ENCODE measurements at regions not wholly inside any gene's neighbourhood (a gene's known extent, or its start where the extent isn't known, plus 50 kb on each side); places are given as distances from the start of the nearest gene placed in this dataset.
A peak's percentile ranks its signal among the peaks of the same experiment; 100 is the strongest.

- Histone ChIP-seq H3K4me1 (ENCODE audit: control insufficient read depth, insufficient read depth, low read length) (no peaks in the 10 kb centered on the region), H3K9me3 (ENCODE audit: control insufficient read depth, insufficient read depth, low read depth, low read length) (no peaks in the 10 kb centered on the region), H3K27me3 (ENCODE audit: control insufficient read depth, insufficient read depth, low read length) (no peaks in the 10 kb centered on the region; the same call in 1 of the 2 replicates), H3K4me3 (ENCODE audit: low read depth in 2 of 2, low read length in 2 of 2) (no peak overlapping the region), H3K36me3 (ENCODE audit: control insufficient read depth, insufficient read depth, low read length) (no peaks in the 10 kb centered on the region), H3K27ac (ENCODE audit: low read length) (no peak overlapping the region)
- ATAC-seq (0 out of 2 replicates have a peak, but pooled peaks have one; percentile 16), DNase-seq (ENCODE audit: low read depth, low spot score) (no peak)
- CTCF ChIA-PET, result interaction anchor here (0.5 kb wide), 1 partner anchor 18 kb away, joined by 3 read pairs; no protein-coding TSS in a partner anchor
- TF ChIP-seq TCF7L2 (IDR thresholded peaks at IDR 0.05; ENCODE audit: low read depth, low read length) (no peak), SIN3A (IDR thresholded peaks at IDR 0.05; ENCODE audit: borderline replicate concordance, insufficient read depth, low read depth, low read length) (no peak)
- TF ChIP-seq, protein P1, sequence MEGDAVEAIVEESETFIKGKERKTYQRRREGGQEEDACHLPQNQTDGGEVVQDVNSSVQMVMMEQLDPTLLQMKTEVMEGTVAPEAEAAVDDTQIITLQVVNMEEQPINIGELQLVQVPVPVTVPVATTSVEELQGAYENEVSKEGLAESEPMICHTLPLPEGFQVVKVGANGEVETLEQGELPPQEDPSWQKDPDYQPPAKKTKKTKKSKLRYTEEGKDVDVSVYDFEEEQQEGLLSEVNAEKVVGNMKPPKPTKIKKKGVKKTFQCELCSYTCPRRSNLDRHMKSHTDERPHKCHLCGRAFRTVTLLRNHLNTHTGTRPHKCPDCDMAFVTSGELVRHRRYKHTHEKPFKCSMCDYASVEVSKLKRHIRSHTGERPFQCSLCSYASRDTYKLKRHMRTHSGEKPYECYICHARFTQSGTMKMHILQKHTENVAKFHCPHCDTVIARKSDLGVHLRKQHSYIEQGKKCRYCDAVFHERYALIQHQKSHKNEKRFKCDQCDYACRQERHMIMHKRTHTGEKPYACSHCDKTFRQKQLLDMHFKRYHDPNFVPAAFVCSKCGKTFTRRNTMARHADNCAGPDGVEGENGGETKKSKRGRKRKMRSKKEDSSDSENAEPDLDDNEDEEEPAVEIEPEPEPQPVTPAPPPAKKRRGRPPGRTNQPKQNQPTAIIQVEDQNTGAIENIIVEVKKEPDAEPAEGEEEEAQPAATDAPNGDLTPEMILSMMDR (IDR thresholded peaks at IDR 0.05), result no peak
- in situ Hi-C loops (cut with HindIII; ENCODE audit: low pct_unique_long_range_greater_than_20kb, low sequenced_read_pairs), result no loop called here
- no TSS peak for BruUV-seq (replicated peaks)
- POLR2A ChIA-PET, result no interaction called here
- intact Hi-C loops (cut with micrococcal nuclease; ENCODE audit: unreplicated experiment), result no loop called here
Observed at GRCh38 chr5:172542651-172543131, 88.4 kb upstream of the SH3PXD2B start.

DNA sequence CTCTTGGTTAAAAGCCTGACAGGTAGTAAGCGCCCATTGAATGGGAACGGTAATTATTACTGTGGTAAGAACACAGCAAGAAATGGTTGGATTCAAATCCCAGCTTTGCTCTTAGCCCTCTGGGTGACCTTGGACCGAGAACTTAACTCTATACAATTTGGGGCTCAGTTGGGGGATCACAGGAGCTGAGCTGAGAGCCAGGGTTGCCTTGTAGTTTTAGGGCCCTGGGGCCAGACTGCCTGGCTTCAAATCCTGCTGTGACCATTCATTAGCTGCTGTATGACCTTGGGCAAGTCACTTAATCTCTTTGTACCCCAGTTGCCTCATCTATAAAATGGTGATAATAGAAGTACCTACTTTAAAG, 87.4 kb upstream of the SH3PXD2B start:
- DNase-seq (ENCODE audit: low read depth, low spot score), result no peak
- no peak for TF ChIP-seq POLR2AphosphoS5 (IDR thresholded peaks at IDR 0.05; ENCODE audit: low read depth, low read length)
- no peak for TF ChIP-seq SIN3A (IDR thresholded peaks at IDR 0.05; ENCODE audit: borderline replicate concordance, insufficient read depth, low read depth, low read length)
- TF ChIP-seq, protein P1 (IDR thresholded peaks at IDR 0.05), result no peak
- no peak for TF ChIP-seq REST (IDR thresholded peaks at IDR 0.05; ENCODE audit: insufficient read depth in 1 of 2, low read depth in 2 of 2, low read length in 1 of 2)
- no peak for TF ChIP-seq TCF7L2 (IDR thresholded peaks at IDR 0.05; ENCODE audit: low read depth, low read length)
- Histone ChIP-seq H3K27me3 (ENCODE audit: control insufficient read depth, insufficient read depth, low read length) (no peaks in the 10 kb centered on the region), H3K36me3 (ENCODE audit: control insufficient read depth, insufficient read depth, low read length) (no peaks in the 10 kb centered on the region), H3K4me1 (ENCODE audit: control insufficient read depth, insufficient read depth, low read length) (no peaks in the 10 kb centered on the region), H3K4me3 (ENCODE audit: low read depth in 2 of 2, low read length in 2 of 2) (no peak overlapping the region), H3K9me3 (ENCODE audit: control insufficient read depth, insufficient read depth, low read depth, low read length) (no peaks in the 10 kb centered on the region), H3K27ac (ENCODE audit: low read length) (no peak overlapping the region)
- no peak for ATAC-seq
- CTCF ChIA-PET, result no interaction called here
- intact Hi-C loops (cut with micrococcal nuclease; ENCODE audit: unreplicated experiment) (no loop called here), in situ Hi-C loops (cut with HindIII; ENCODE audit: low pct_unique_long_range_greater_than_20kb, low sequenced_read_pairs) (no loop called here)
- POLR2A ChIA-PET, result interaction anchor here (0.6 kb wide), 1 partner anchor 106 kb away, joined by 10 read pairs; no protein-coding TSS in a partner anchor
- no TSS peak for BruUV-seq (replicated peaks)

All from Panc1 (cell line).